Trophoblast cell (in vitro differentiated cells and primary cell): ENCODE measurements at regions not wholly inside any gene's neighbourhood (a gene's known extent, or its start where the extent isn't known, plus 50 kb on each side); places are given as distances from the start of the nearest gene placed in this dataset.

Source experiments
- DNase-seq, 2 donors: peaks; one replicate each; pipeline ENCODE4 v3.0.0-alpha.2; 2016
- H2AFZ ChIP-seq: 2 replicates; pipeline ENCODE4 v1.6.1; 2013; ENCODE audit warnings: low read length, moderate library complexity, mild to moderate bottlenecking; ENCODE audit not compliant: insufficient read depth, poor library complexity
- H2AK5ac ChIP-seq: 2 replicates; pipeline ENCODE4 v1.6.1; 2013; ENCODE audit warnings: mild to moderate bottlenecking, low read length
- H2BK120ac ChIP-seq: 2 replicates; pipeline ENCODE4 v1.6.1; 2013; ENCODE audit warnings: low read length, mild to moderate bottlenecking, moderate library complexity; ENCODE audit not compliant: insufficient read depth, poor library complexity
- H2BK12ac ChIP-seq: 2 replicates; pipeline ENCODE4 v1.6.1; 2013; ENCODE audit warnings: mild to moderate bottlenecking, low read length, moderate library complexity
- H2BK5ac ChIP-seq: 2 replicates; pipeline ENCODE4 v1.6.1; 2013; ENCODE audit warnings: low read length, low read depth, moderate library complexity, mild to moderate bottlenecking; ENCODE audit not compliant: poor library complexity
- H3K14ac ChIP-seq: 2 replicates; pipeline ENCODE4 v1.6.1; 2013; ENCODE audit warnings: mild to moderate bottlenecking, low read length
- H3K18ac ChIP-seq: 2 replicates; pipeline ENCODE4 v1.6.1; 2013; ENCODE audit warnings: mild to moderate bottlenecking, low read length
- H3K23ac ChIP-seq: 2 replicates; pipeline ENCODE4 v1.6.1; 2013; ENCODE audit warnings: low read length
- H3K27ac ChIP-seq: 2 replicates; pipeline ENCODE4 v1.5.1; 2013; ENCODE audit warnings: low read depth, mild to moderate bottlenecking, inconsistent platforms, low read length, moderate library complexity
- H3K27me3 ChIP-seq: 2 replicates; pipeline ENCODE4 v1.6.1; 2013; ENCODE audit warnings: inconsistent platforms, mild to moderate bottlenecking, low read length, moderate library complexity; ENCODE audit not compliant: insufficient read depth
- H3K36me3 ChIP-seq, 2 experiments: 1 replicate in 1 of 2; 2 replicates in 1 of 2; pipeline ENCODE4 v1.6.1; 2013; ENCODE audit warnings: low read length in 2 of 2, mild to moderate bottlenecking in 2 of 2, moderate library complexity in 1 of 2; ENCODE audit not compliant: insufficient read depth in 2 of 2, control insufficient read depth in 1 of 2
- H3K4ac ChIP-seq: 2 replicates; pipeline ENCODE4 v1.6.1; 2013; ENCODE audit warnings: low read depth, mild to moderate bottlenecking, low read length, moderate library complexity
- H3K4me1 ChIP-seq, 2 experiments: 1 replicate in 1 of 2; 2 replicates in 1 of 2; pipeline ENCODE4 v1.6.1; 2013; ENCODE audit warnings: low read length in 2 of 2, mild to moderate bottlenecking in 2 of 2, moderate library complexity in 1 of 2; ENCODE audit not compliant: insufficient read depth in 2 of 2, control insufficient read depth in 1 of 2
- H3K4me2 ChIP-seq: 2 replicates; pipeline ENCODE4 v1.6.1; 2013; ENCODE audit warnings: inconsistent platforms, mild to moderate bottlenecking, low read length, moderate library complexity
- H3K4me3 ChIP-seq: 2 replicates; pipeline ENCODE4 v1.5.1; 2013; ENCODE audit warnings: mild to moderate bottlenecking, low read depth, low read length, inconsistent platforms
- H3K79me1 ChIP-seq: one replicate; pipeline ENCODE4 v1.6.1; 2013; ENCODE audit warnings: low read length
- H3K79me2 ChIP-seq: 2 replicates; pipeline ENCODE4 v1.6.1; 2013; ENCODE audit warnings: low read length, mild to moderate bottlenecking; ENCODE audit not compliant: control insufficient read depth, insufficient read depth, poor library complexity
- H3K9ac ChIP-seq: 2 replicates; pipeline ENCODE4 v1.6.1; 2013; ENCODE audit warnings: mild to moderate bottlenecking, low read length
- H3K9me3 ChIP-seq: 2 replicates; pipeline ENCODE4 v1.6.1; 2013; ENCODE audit warnings: low read depth, mild to moderate bottlenecking, control low read depth, inconsistent platforms, low read length; ENCODE audit not compliant: insufficient read depth
- H4K12ac ChIP-seq: 2 replicates; pipeline ENCODE4 v1.6.1; 2013; ENCODE audit warnings: low read depth, mild to moderate bottlenecking, low read length, moderate library complexity
- H4K8ac ChIP-seq: 2 replicates; pipeline ENCODE4 v1.6.1; 2013; ENCODE audit warnings: low read depth, mild to moderate bottlenecking, low read length, moderate library complexity
- H4K91ac ChIP-seq: one replicate; pipeline ENCODE4 v1.6.1; 2013; ENCODE audit warnings: low read depth, mild to moderate bottlenecking, low read length, moderate library complexity
- WGBS: extraction: QIAGEN DNeasy Blood & Tissue Kit; methylation state at CpG from one replicate; pipeline ENCODE4 v1.1.7; 2013; ENCODE audit warnings: missing lambda C conversion rate; ENCODE audit not compliant: insufficient read length, insufficient coverage; ENCODE audit errors: extremely low coverage; 5-methylcytosine and 5-hydroxymethylcytosine counted together

DNA sequence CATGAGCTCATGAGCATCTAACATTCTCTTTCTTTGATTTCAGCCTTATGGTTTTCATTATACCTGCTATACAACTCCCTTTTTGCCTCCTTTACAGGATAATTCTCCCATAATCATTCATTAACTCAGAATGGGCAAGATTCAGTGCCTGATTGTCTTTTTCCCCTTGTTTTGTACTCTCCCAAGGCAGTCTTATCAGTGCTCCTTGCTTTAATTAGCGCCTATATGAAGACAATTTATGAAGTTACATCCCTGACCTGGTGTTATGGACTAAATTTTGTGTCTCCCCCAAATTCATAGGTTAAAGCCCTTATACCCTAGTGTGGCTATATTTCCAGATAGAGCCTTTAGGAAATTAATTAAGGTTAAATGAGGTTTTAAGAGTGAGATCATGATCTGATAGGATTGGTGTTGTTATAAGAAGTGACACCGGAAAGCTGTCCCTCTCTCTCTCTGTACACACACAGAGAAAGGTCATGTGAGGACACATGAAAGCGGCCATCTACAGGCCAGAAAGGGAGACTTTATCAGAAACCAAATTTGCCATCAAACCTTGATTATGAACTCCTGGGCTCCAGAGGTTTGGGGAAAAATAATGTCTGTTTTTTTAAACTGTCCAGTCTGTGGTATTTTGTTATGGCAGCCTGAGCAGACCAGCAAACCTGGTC, 185.8 kb upstream of the CHODL start:
- no peak overlapping the region for H3K9ac ChIP-seq
- no peak overlapping the region for H2BK120ac ChIP-seq
- H2BK12ac ChIP-seq = no peak overlapping the region
- H3K27me3 ChIP-seq = no peaks in the 10 kb centered on the region
- H2BK5ac ChIP-seq = no peak overlapping the region
- no peak overlapping the region for H3K4me3 ChIP-seq
- no peak overlapping the region for H4K12ac ChIP-seq
- no peak overlapping the region for H2AK5ac ChIP-seq
- no peaks in the 10 kb centered on the region for H3K79me2 ChIP-seq
- H3K14ac ChIP-seq = no peak overlapping the region
- H3K9me3 ChIP-seq = no peaks in the 10 kb centered on the region
- no peak overlapping the region for H3K18ac ChIP-seq
- H3K23ac ChIP-seq = no peak overlapping the region
- no peak overlapping the region for H4K91ac ChIP-seq
- H3K36me3 ChIP-seq = no peaks in the 10 kb centered on the region
- no peaks in the 10 kb centered on the region for H3K4me1 ChIP-seq
- WGBS = no CpG with 5 or more reads among the region's 3 CpGs
- H3K4ac ChIP-seq = no peak overlapping the region
- H3K79me1 ChIP-seq = no peaks in the 10 kb centered on the region
- H4K8ac ChIP-seq = no peak overlapping the region
- DNase-seq = no peak
- H3K4me2 ChIP-seq = no peak overlapping the region
- no peak overlapping the region for H2AFZ ChIP-seq
- no peak overlapping the region for H3K27ac ChIP-seq

DNA sequence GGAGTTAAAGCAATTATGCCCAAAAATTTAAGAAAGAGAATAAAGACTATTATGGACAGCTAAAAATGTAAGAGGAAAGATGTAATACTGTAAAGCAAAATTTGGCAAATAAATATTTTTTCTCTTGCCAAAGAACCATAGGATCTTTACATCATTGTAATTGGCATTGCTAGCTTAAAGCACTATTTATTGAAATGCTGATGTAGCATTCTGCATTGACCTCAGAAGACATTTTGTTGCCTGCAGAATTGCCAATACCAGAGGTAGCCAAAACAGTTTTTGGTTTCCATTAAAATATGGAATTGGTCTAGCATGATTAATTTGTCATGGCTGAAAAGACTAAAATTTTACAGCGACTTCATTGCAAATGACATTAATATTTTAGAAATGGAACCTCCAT, 191.5 kb upstream of the CHODL start:
- H2AFZ ChIP-seq = no peak overlapping the region
- DNase-seq = no peak
- H3K27me3 ChIP-seq = no peaks in the 10 kb centered on the region
- H4K91ac ChIP-seq = no peak overlapping the region
- H4K8ac ChIP-seq = no peak overlapping the region
- no peaks in the 10 kb centered on the region for H3K36me3 ChIP-seq
- no peak overlapping the region for H4K12ac ChIP-seq
- no peak overlapping the region for H3K18ac ChIP-seq
- H3K79me1 ChIP-seq = no peaks in the 10 kb centered on the region
- no peak overlapping the region for H2BK120ac ChIP-seq
- no peaks in the 10 kb centered on the region for H3K9me3 ChIP-seq
- no peak overlapping the region for H3K4me2 ChIP-seq
- H3K9ac ChIP-seq = no peak overlapping the region
- H3K4me1 ChIP-seq = no peaks in the 10 kb centered on the region
- no peak overlapping the region for H3K4me3 ChIP-seq
- H3K23ac ChIP-seq = no peak overlapping the region
- H3K14ac ChIP-seq = no peak overlapping the region
- no peaks in the 10 kb centered on the region for H3K79me2 ChIP-seq
- no peak overlapping the region for H3K4ac ChIP-seq
- no peak overlapping the region for H3K27ac ChIP-seq
- H2BK12ac ChIP-seq = no peak overlapping the region
- no peak overlapping the region for H2AK5ac ChIP-seq
- no peak overlapping the region for H2BK5ac ChIP-seq
- whole genome bisulfite sequencing = no CpG with 5 or more reads among the region's 1 CpG

DNA sequence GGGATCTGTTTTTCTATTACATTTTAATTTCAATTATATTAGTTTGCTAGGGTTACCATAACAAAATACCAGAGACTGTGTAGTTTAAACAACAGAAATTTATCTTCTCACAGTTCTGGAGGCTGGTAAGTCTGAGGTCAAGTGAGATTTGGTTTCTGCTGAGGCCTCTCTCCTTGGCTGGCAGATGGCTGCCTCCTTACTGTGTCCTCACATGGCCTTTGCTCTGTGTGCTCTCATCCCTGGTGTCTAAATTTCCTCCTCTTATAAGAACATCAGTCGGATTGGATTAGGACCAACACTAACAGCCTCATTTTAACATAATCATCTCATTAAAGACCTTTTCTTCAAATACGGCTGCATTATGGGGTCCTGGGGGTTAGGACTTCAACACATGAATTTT, 195.2 kb upstream of the CHODL start:
- Histone ChIP-seq H3K79me2 (no peaks in the 10 kb centered on the region), H3K4me1 (no peaks in the 10 kb centered on the region), H2BK5ac (no peak overlapping the region), H3K9ac (no peak overlapping the region), H3K4me2 (no peak overlapping the region), H3K4ac (no peak overlapping the region), H2BK12ac (no peak overlapping the region), H3K79me1 (no peaks in the 10 kb centered on the region), H3K18ac (no peak overlapping the region), H2AK5ac (no peak overlapping the region), H3K4me3 (no peak overlapping the region), H3K27ac (no peak overlapping the region), H3K27me3 (no peaks in the 10 kb centered on the region), H4K91ac (no peak overlapping the region), H3K36me3 (no peaks in the 10 kb centered on the region), H2BK120ac (no peak overlapping the region), H3K23ac (no peak overlapping the region), H3K14ac (no peak overlapping the region), H4K12ac (no peak overlapping the region), H4K8ac (no peak overlapping the region), H3K9me3 (no peaks in the 10 kb centered on the region), H2AFZ (no peak overlapping the region)
- WGBS = no CpG with 5 or more reads among the region's 2 CpGs
- no peak for DNase-seq

GRCh38 chr21:18041012-18041411, 203.6 kb upstream of the CHODL start:
- Histone ChIP-seq H2AFZ (no peak overlapping the region), H3K79me1 (no peaks in the 10 kb centered on the region), H4K8ac (no peak overlapping the region), H3K4me2 (no peak overlapping the region), H2AK5ac (no peak overlapping the region), H2BK5ac (no peak overlapping the region), H3K9ac (no peak overlapping the region), H2BK120ac (no peak overlapping the region), H3K9me3 (no peaks in the 10 kb centered on the region), H4K12ac (no peak overlapping the region), H3K79me2 (no peaks in the 10 kb centered on the region), H3K4me3 (no peak overlapping the region), H3K27ac (no peak overlapping the region), H2BK12ac (no peak overlapping the region), H3K4me1 (no peaks in the 10 kb centered on the region), H3K27me3 (no peaks in the 10 kb centered on the region), H4K91ac (no peak overlapping the region), H3K14ac (no peak overlapping the region), H3K4ac (no peak overlapping the region), H3K36me3 (no peaks in the 10 kb centered on the region), H3K18ac (no peak overlapping the region), H3K23ac (no peak overlapping the region)
- peak in 1 of 2 donors; percentile 33 for DNase-seq
- no CpG with 5 or more reads among the region's 3 CpGs for WGBS
